GM21381 (cell line): ENCODE measurements at regions not wholly inside any gene's neighbourhood (a gene's known extent, or its start where the extent isn't known, plus 50 kb on each side); places are given as distances from the start of the nearest gene placed in this dataset.

Experiments used
- ATAC-seq: cut with Tn5 transposase; IDR thresholded peaks from one replicate; pipeline ENCODE4 v1.9.1; 2021; ENCODE audit warnings: mild to moderate bottlenecking, moderate library complexity; ENCODE audit not compliant: unreplicated experiment

GRCh38 chr4:23667659-23668058, 222.2 kb downstream of the PPARGC1A start:
- ATAC-seq, result no peak

GRCh38 chr4:23660865-23661264, 229.0 kb downstream of the PPARGC1A start:
- ATAC-seq, result no peak

- no peak for ATAC-seq
These were observed 235.1 kb downstream of the PPARGC1A start for GRCh38 chr4:23654791-23655190.

GRCh38 chr4:23648854-23649596, 240.8 kb downstream of the PPARGC1A start:
- ATAC-seq, result no peak

- no peak for ATAC-seq
These were observed 254.4 kb downstream of the PPARGC1A start for GRCh38 chr4:23635468-23635867.

GRCh38 chr4:23631255-23631950, 258.4 kb downstream of the PPARGC1A start:
- no peak for ATAC-seq

GRCh38 chr4:23630110-23630509, 259.7 kb downstream of the PPARGC1A start:
- ATAC-seq, result no peak

- no peak for ATAC-seq
These were observed 260.4 kb downstream of the PPARGC1A start for GRCh38 chr4:23629421-23629820.

GRCh38 chr4:23614284-23614892, 275.5 kb downstream of the PPARGC1A start:
- ATAC-seq, result no peak

GRCh38 chr4:23613782-23614181, 276.1 kb downstream of the PPARGC1A start:
- ATAC-seq, result no peak

- ATAC-seq, result no peak
These were observed 287.1 kb downstream of the PPARGC1A start for GRCh38 chr4:23602720-23603119.

- ATAC-seq, result no peak
These were observed 295.7 kb downstream of the PPARGC1A start for GRCh38 chr4:23594125-23594524.

GRCh38 chr4:23590431-23590830, 299.4 kb downstream of the PPARGC1A start:
- no peak for ATAC-seq

- no peak for ATAC-seq
These were observed 305.8 kb downstream of the PPARGC1A start for GRCh38 chr4:23584024-23584423.

- ATAC-seq, result no peak
These were observed 307.2 kb downstream of the PPARGC1A start for GRCh38 chr4:23582671-23583070.

GRCh38 chr4:23579166-23579565, 310.7 kb downstream of the PPARGC1A start:
- ATAC-seq, result no peak

- ATAC-seq, result no peak
These were observed 312.4 kb downstream of the PPARGC1A start for GRCh38 chr4:23577398-23577797.

- ATAC-seq, result no peak
These were observed 317.5 kb downstream of the PPARGC1A start for GRCh38 chr4:23572382-23572781.

GRCh38 chr4:23567338-23567737, 322.5 kb downstream of the PPARGC1A start:
- ATAC-seq, result no peak

- no peak for ATAC-seq
These were observed 329.1 kb downstream of the PPARGC1A start for GRCh38 chr4:23560748-23561147.

GRCh38 chr4:23558101-23558500, 331.7 kb downstream of the PPARGC1A start:
- ATAC-seq, result no peak

- no peak for ATAC-seq
These were observed 342.2 kb downstream of the PPARGC1A start for GRCh38 chr4:23547601-23548000.
